PC-9 (cell line): ENCODE measurements at regions not wholly inside any gene's neighbourhood (a gene's known extent, or its start where the extent isn't known, plus 50 kb on each side); places are given as distances from the start of the nearest gene placed in this dataset.

Experiments
- EZH2 ChIP-seq: fragments of 200-600 bp; sonication (generic); IDR thresholded peaks from 2 replicates; pipeline ENCODE4 v1.8.0; 2017; ENCODE audit warnings: antibody characterized with exemption, low read depth
- TF ChIP-seq, protein P1 (sequence below): fragments of 200-600 bp; sonication (generic); conservative IDR thresholded peaks from 2 replicates; pipeline ENCODE4 v1.6.1; 2017; ENCODE audit warnings: mixed run types, antibody characterized with exemption, mild to moderate bottlenecking, moderate library complexity

GRCh38 chr18:67159662-67160061, 356.9 kb downstream of the DSEL start:
- TF ChIP-seq EZH2 = no peak
- TF ChIP-seq, protein P1, sequence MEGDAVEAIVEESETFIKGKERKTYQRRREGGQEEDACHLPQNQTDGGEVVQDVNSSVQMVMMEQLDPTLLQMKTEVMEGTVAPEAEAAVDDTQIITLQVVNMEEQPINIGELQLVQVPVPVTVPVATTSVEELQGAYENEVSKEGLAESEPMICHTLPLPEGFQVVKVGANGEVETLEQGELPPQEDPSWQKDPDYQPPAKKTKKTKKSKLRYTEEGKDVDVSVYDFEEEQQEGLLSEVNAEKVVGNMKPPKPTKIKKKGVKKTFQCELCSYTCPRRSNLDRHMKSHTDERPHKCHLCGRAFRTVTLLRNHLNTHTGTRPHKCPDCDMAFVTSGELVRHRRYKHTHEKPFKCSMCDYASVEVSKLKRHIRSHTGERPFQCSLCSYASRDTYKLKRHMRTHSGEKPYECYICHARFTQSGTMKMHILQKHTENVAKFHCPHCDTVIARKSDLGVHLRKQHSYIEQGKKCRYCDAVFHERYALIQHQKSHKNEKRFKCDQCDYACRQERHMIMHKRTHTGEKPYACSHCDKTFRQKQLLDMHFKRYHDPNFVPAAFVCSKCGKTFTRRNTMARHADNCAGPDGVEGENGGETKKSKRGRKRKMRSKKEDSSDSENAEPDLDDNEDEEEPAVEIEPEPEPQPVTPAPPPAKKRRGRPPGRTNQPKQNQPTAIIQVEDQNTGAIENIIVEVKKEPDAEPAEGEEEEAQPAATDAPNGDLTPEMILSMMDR = no peak
